ENCODE measurements at regions not wholly inside any gene's neighbourhood (a gene's known extent, or its start where the extent isn't known, plus 50 kb on each side); places are given as distances from the start of the nearest gene placed in this dataset.

GRCh38 chrX:455673-456072, 69.0 kb upstream of the PPP2R3B start (continued):
- TF ChIP-seq CEBPB (IDR thresholded peaks at IDR 0.05; ENCODE audit: low read depth, low read length) (no peak), POLR2AphosphoS5 (IDR thresholded peaks at IDR 0.05; ENCODE audit: low read depth, low read length) (no peak), EP300 (IDR thresholded peaks at IDR 0.05; ENCODE audit: borderline replicate concordance in 1 of 2, low read depth in 2 of 2, low read length in 2 of 2) (no peak), YY1 (IDR thresholded peaks at IDR 0.05; ENCODE audit: low read depth, low read length) (no peak), JUN (IDR thresholded peaks at IDR 0.05; ENCODE audit: low read depth, low read length) (no peak)
